ENCODE measurements at regions not wholly inside any gene's neighbourhood (a gene's known extent, or its start where the extent isn't known, plus 50 kb on each side); places are given as distances from the start of the nearest gene placed in this dataset.
A peak's percentile ranks its signal among the peaks of the same experiment; 100 is the strongest.

- DNase-seq: peak; percentile 62
- Histone ChIP-seq H3K27ac (peak overlapping the region; percentile 100), H4K20me1 (ENCODE audit: insufficient read depth) (no peaks in the 10 kb centered on the region), H2AFZ (no peak overlapping the region), H3K9me2 (ENCODE audit: insufficient read depth) (no peaks in the 10 kb centered on the region), H3K9ac (peak overlapping the region; percentile 97), H3K4me3 (peak overlapping the region; percentile 63), H3K9me3 (ENCODE audit: low read depth) (no peaks in the 10 kb centered on the region), H3K79me2 (ENCODE audit: insufficient read depth) (peaks cover 8% of the 10 kb centered on the region; the same call in 1 of the 2 replicates), H3K4me2 (ENCODE audit: unreplicated experiment) (peak overlapping the region; percentile 73), H3K4me1 (ENCODE audit: insufficient read depth) (peaks cover 48% of the 10 kb centered on the region), H3F3A (ENCODE audit: insufficient read depth) (peaks cover 42% of the 10 kb centered on the region), H3K36me3 (ENCODE audit: low read depth) (no peaks in the 10 kb centered on the region), H3K27me3 (replicated peaks; ENCODE audit: insufficient read depth) (no peaks in the 10 kb centered on the region)
- in situ Hi-C loops (cut with MboI): loop anchor here (10.0 kb wide), 1 partner anchor 307 kb away; the partner anchor contains the start of gene IER5L
- TF ChIP-seq EZH2phosphoT487 (IDR thresholded peaks at IDR 0.05; ENCODE audit: insufficient read depth, low read depth): no peak
- no peak for TF ChIP-seq EZH2 (IDR thresholded peaks at IDR 0.05; ENCODE audit: insufficient read depth, poor library complexity, severe bottlenecking)
- WGBS, 2 experiments (ENCODE audit: low coverage in 1 of 2, low lambda C conversion rate in 2 of 2, missing lambda C conversion rate in 2 of 2): 12 to 13% methylated on average over 37 to 40 of the region's 55 CpGs
Measured at GRCh38 chr9:129481810-129482511, 138.9 kb downstream of the C9orf50 start.

- H3K4me3 ChIP-seq: no peak overlapping the region
- H2AFZ ChIP-seq: no peak overlapping the region
- peak overlapping the region; percentile 73 for H3K4me2 ChIP-seq (ENCODE audit: unreplicated experiment)
- peaks cover 8% of the 10 kb centered on the region; the same call in 1 of the 2 replicates for H3K79me2 ChIP-seq (ENCODE audit: insufficient read depth)
- in situ Hi-C loops (cut with MboI): loop anchor here (10.0 kb wide), 1 partner anchor 307 kb away; the partner anchor contains the start of gene IER5L
- H3K9me3 ChIP-seq (ENCODE audit: low read depth): no peaks in the 10 kb centered on the region
- H3K9me2 ChIP-seq (ENCODE audit: insufficient read depth): no peaks in the 10 kb centered on the region
- 71 to 77% methylated on average over 8 to 9 of the region's 9 CpGs for WGBS, 2 experiments (ENCODE audit: low coverage in 1 of 2, low lambda C conversion rate in 2 of 2, missing lambda C conversion rate in 2 of 2)
- H4K20me1 ChIP-seq (ENCODE audit: insufficient read depth): no peaks in the 10 kb centered on the region
- peaks cover 36% of the 10 kb centered on the region for H3F3A ChIP-seq (ENCODE audit: insufficient read depth)
- peak overlapping the region; percentile 97 for H3K9ac ChIP-seq
- no peaks in the 10 kb centered on the region for H3K27me3 ChIP-seq (replicated peaks; ENCODE audit: insufficient read depth)
- no peaks in the 10 kb centered on the region for H3K36me3 ChIP-seq (ENCODE audit: low read depth)
- DNase-seq: peak; percentile 14
- H3K4me1 ChIP-seq (ENCODE audit: insufficient read depth): peaks cover 47% of the 10 kb centered on the region
- H3K27ac ChIP-seq: peak overlapping the region; percentile 100
- TF ChIP-seq EZH2 (IDR thresholded peaks at IDR 0.05; ENCODE audit: insufficient read depth, poor library complexity, severe bottlenecking) (no peak), EZH2phosphoT487 (IDR thresholded peaks at IDR 0.05; ENCODE audit: insufficient read depth, low read depth) (no peak)
Measured at GRCh38 chr9:129481424-129481809, 139.5 kb downstream of the C9orf50 start.

- Histone ChIP-seq H3K4me3 (no peak overlapping the region), H3K9me3 (ENCODE audit: low read depth) (no peaks in the 10 kb centered on the region), H3K9me2 (ENCODE audit: insufficient read depth) (no peaks in the 10 kb centered on the region), H3K9ac (no peak overlapping the region; the same call in 1 of the 2 replicates), H3K4me1 (ENCODE audit: insufficient read depth) (peaks cover 42% of the 10 kb centered on the region), H3K27me3 (replicated peaks; ENCODE audit: insufficient read depth) (no peaks in the 10 kb centered on the region), H4K20me1 (ENCODE audit: insufficient read depth) (no peaks in the 10 kb centered on the region), H3K27ac (peak overlapping the region; percentile 17; the same call in 1 of the 2 replicates), H3F3A (ENCODE audit: insufficient read depth) (peaks cover 30% of the 10 kb centered on the region), H3K36me3 (ENCODE audit: low read depth) (no peaks in the 10 kb centered on the region), H3K4me2 (ENCODE audit: unreplicated experiment) (no peak overlapping the region), H3K79me2 (ENCODE audit: insufficient read depth) (peaks cover 8% of the 10 kb centered on the region; the same call in 1 of the 2 replicates), H2AFZ (0 out of 2 replicates have a peak overlapping the region, but pooled peaks have one; percentile 10)
- 100% methylated on average over 1 of the region's 1 CpG for WGBS, 2 experiments (ENCODE audit: low coverage in 1 of 2, low lambda C conversion rate in 2 of 2, missing lambda C conversion rate in 2 of 2)
- in situ Hi-C loops (cut with MboI): loop anchor here (10.0 kb wide), 1 partner anchor 306 kb away; the partner anchor contains the start of gene IER5L
- TF ChIP-seq EZH2 (IDR thresholded peaks at IDR 0.05; ENCODE audit: insufficient read depth, poor library complexity, severe bottlenecking): no peak
- TF ChIP-seq EZH2phosphoT487 (IDR thresholded peaks at IDR 0.05; ENCODE audit: insufficient read depth, low read depth): no peak
- no peak for DNase-seq
Measured at GRCh38 chr9:129480745-129481144, 140.2 kb downstream of the C9orf50 start.

- DNase-seq: peak; percentile 33
- H3K27ac ChIP-seq: peak overlapping the region; percentile 17; the same call in 1 of the 2 replicates
- H3K9ac ChIP-seq: peak overlapping the region; percentile 11; the same call in 1 of the 2 replicates
- H3F3A ChIP-seq (ENCODE audit: insufficient read depth): peaks cover 26% of the 10 kb centered on the region
- no peaks in the 10 kb centered on the region for H3K9me3 ChIP-seq (ENCODE audit: low read depth)
- H3K79me2 ChIP-seq (ENCODE audit: insufficient read depth): peaks cover 8% of the 10 kb centered on the region; the same call in 1 of the 2 replicates
- in situ Hi-C loops (cut with MboI): loop anchor here (10.0 kb wide), 1 partner anchor 305 kb away; the partner anchor contains the start of gene IER5L
- H3K4me1 ChIP-seq (ENCODE audit: insufficient read depth): peaks cover 36% of the 10 kb centered on the region
- 60 to 64% methylated on average over 12 of the region's 12 CpGs for WGBS, 2 experiments (ENCODE audit: low coverage in 1 of 2, low lambda C conversion rate in 2 of 2, missing lambda C conversion rate in 2 of 2)
- H3K27me3 ChIP-seq (replicated peaks; ENCODE audit: insufficient read depth): no peaks in the 10 kb centered on the region
- no peaks in the 10 kb centered on the region for H4K20me1 ChIP-seq (ENCODE audit: insufficient read depth)
- H3K9me2 ChIP-seq (ENCODE audit: insufficient read depth): no peaks in the 10 kb centered on the region
- TF ChIP-seq EZH2 (IDR thresholded peaks at IDR 0.05; ENCODE audit: insufficient read depth, poor library complexity, severe bottlenecking) (no peak), EZH2phosphoT487 (IDR thresholded peaks at IDR 0.05; ENCODE audit: insufficient read depth, low read depth) (no peak)
- no peak overlapping the region for H3K4me2 ChIP-seq (ENCODE audit: unreplicated experiment)
- H3K36me3 ChIP-seq (ENCODE audit: low read depth): no peaks in the 10 kb centered on the region
- 0 out of 2 replicates have a peak overlapping the region, but pooled peaks have one; percentile 10 for H2AFZ ChIP-seq
- H3K4me3 ChIP-seq: no peak overlapping the region
Measured at GRCh38 chr9:129480227-129480626, 140.7 kb downstream of the C9orf50 start.

All from GM23248 (cell line).